PC-9 (cell line): ENCODE measurements at regions not wholly inside any gene's neighbourhood (a gene's known extent, or its start where the extent isn't known, plus 50 kb on each side); places are given as distances from the start of the nearest gene placed in this dataset.

Source experiments
- BruUV-seq: library from RNA; stranded (reverse); fragments of 400-500 nt; replicated peaks from 2 replicates; lab custom pipeline; 2021; lab: Mats Ljungman, UMichigan
- CTCF ChIA-PET: fragments of 300-600 bp; sonication (Branson Sonifier 250); formaldehyde crosslinking; loops from one replicate; lab custom pipeline; 2022; ENCODE audit warnings: antibody characterized with exemption; lab: Charles Lee
- POLR2A ChIA-PET: fragments of 300-600 bp; sonication (Branson Sonifier 250); formaldehyde crosslinking; loops from one replicate; lab custom pipeline; 2022; ENCODE audit warnings: antibody characterized with exemption; ENCODE audit not compliant: unreplicated experiment; lab: Charles Lee
- DNase-seq, 2 experiments: peaks; one replicate each; pipeline versions ENCODE4 v3.0.0 to v3.0.0-alpha.2; 2015 to 2022; ENCODE audit warnings: mixed read lengths in 1 of 2
- H2AFZ ChIP-seq: fragments of 200-600 bp; sonication (generic); 2 replicates; pipeline ENCODE4 v1.8.1; 2017; ENCODE audit warnings: antibody characterized with exemption
- H3F3A ChIP-seq: fragments of 200-600 bp; sonication (generic); 2 replicates; pipeline ENCODE4 v1.8.1; 2017; ENCODE audit warnings: antibody characterized with exemption, mild to moderate bottlenecking, low read depth; ENCODE audit not compliant: insufficient read depth
- H3K27ac ChIP-seq: fragments of 200-600 bp; sonication (generic); 2 replicates; pipeline ENCODE4 v1.6.1; 2016; ENCODE audit warnings: mixed run types
- H3K27me3 ChIP-seq: fragments of 200-600 bp; sonication (generic); 2 replicates; pipeline ENCODE4 v1.6.1; 2016; ENCODE audit warnings: low read depth, mixed run types; ENCODE audit not compliant: insufficient read depth
- H3K36me3 ChIP-seq: fragments of 200-600 bp; sonication (generic); 2 replicates; pipeline ENCODE4 v1.6.1; 2016; ENCODE audit warnings: low read depth, mixed run types
- H3K4me1 ChIP-seq: fragments of 200-600 bp; sonication (generic); replicated peaks from 2 replicates; pipeline ENCODE4 v1.6.1; 2016; ENCODE audit warnings: mixed run types; ENCODE audit not compliant: insufficient read depth
- H3K4me2 ChIP-seq: fragments of 200-600 bp; sonication (generic); 2 replicates; pipeline ENCODE4 v1.6.1; 2017; ENCODE audit warnings: mixed run types
- H3K4me3 ChIP-seq: fragments of 200-600 bp; sonication (generic); 2 replicates; pipeline ENCODE4 v1.6.1; 2016; ENCODE audit warnings: mixed run types
- H3K79me2 ChIP-seq: fragments of 200-600 bp; sonication (generic); 2 replicates; pipeline ENCODE4 v1.6.1; 2017; ENCODE audit warnings: low read depth, mixed run types
- H3K9me2 ChIP-seq: fragments of 200-600 bp; sonication (generic); 2 replicates; pipeline ENCODE4 v1.8.1; 2017; ENCODE audit warnings: mild to moderate bottlenecking; ENCODE audit not compliant: insufficient read depth
- H3K9me3 ChIP-seq: fragments of 200-600 bp; sonication (generic); 2 replicates; pipeline ENCODE4 v1.8.1; 2016; ENCODE audit warnings: low read depth; ENCODE audit not compliant: insufficient read depth
- H4K20me1 ChIP-seq: fragments of 200-600 bp; sonication (generic); 2 replicates; pipeline ENCODE4 v1.8.1; 2017; ENCODE audit not compliant: insufficient read depth
- EZH2 ChIP-seq: fragments of 200-600 bp; sonication (generic); IDR thresholded peaks from 2 replicates; pipeline ENCODE4 v1.8.0; 2017; ENCODE audit warnings: antibody characterized with exemption, low read depth
- intact Hi-C: fragments of 100-400 bp; cut with micrococcal nuclease; formaldehyde crosslinking; loops from one replicate; pipeline ENCODE4 v1.10.0; 2022; ENCODE audit not compliant: unreplicated experiment
- TF ChIP-seq, protein P1 (sequence below): fragments of 200-600 bp; sonication (generic); conservative IDR thresholded peaks from 2 replicates; pipeline ENCODE4 v1.6.1; 2017; ENCODE audit warnings: mixed run types, antibody characterized with exemption, mild to moderate bottlenecking, moderate library complexity

DNA sequence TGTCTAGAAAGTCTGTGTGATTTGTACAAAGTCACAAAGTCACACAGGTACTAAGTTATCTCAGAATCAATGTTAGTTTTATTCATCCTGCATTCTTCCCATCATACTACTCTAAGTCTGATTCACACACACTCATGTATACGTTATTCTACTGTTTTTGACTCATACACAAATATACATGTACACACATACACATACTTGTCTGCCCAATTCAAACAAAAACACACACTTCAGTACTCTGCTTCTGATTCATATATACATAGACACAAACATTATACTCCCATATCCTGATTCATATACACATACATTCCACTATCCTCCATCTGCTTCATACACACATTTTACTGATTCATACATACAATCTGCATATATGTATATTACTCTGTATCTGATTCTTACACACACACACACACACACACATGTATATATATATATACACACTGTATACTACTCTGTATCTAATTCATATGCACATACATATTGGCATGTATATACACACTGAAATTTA lies 69.3 kb downstream of the KLF12 start:
- no peak overlapping the region for H3K4me2 ChIP-seq
- no peaks in the 10 kb centered on the region for H3K27me3 ChIP-seq
- no peaks in the 10 kb centered on the region for H3F3A ChIP-seq
- BruUV-seq: no TSS peak
- H3K79me2 ChIP-seq: no peaks in the 10 kb centered on the region
- H4K20me1 ChIP-seq: no peaks in the 10 kb centered on the region
- POLR2A ChIA-PET: no interaction called here
- no peak overlapping the region for H3K27ac ChIP-seq
- H3K4me3 ChIP-seq: no peak overlapping the region
- intact Hi-C loops: no loop called here
- no peaks in the 10 kb centered on the region for H3K4me1 ChIP-seq
- no peak overlapping the region for H2AFZ ChIP-seq
- DNase-seq: no peak
- CTCF ChIA-PET: no interaction called here
- no peak for TF ChIP-seq EZH2
- H3K9me2 ChIP-seq: no peaks in the 10 kb centered on the region
- no peaks in the 10 kb centered on the region for H3K36me3 ChIP-seq
- H3K9me3 ChIP-seq: no peaks in the 10 kb centered on the region

DNA sequence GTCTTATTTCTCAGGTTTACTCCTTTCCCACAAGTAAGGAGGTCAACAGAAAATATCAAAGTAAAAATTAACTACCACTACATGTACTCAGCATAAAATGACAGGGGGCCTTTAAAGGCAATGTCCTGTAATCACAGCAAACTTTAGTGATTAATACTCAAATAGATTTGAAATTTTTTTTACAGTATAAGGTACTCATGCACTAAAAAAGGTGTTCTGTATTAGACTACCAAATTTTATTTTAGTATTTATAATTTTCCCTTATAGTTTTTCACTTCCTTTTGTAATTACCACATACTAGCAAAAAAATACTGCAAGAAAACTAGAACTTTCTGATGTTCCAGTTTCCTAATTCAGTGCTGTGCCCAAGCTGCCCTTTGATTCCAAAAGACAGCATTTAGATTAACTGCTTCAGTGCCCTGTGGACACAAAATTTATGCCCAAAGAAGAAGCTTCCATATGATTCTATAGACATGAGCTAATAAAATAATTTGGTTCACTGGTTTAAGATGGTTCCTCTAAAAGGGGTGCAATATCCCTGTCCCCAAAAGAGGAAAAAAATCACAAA lies 70.6 kb downstream of the KLF12 start:
- ChIA-PET POLR2A (no interaction called here), CTCF (no interaction called here)
- Histone ChIP-seq H3K27ac (no peak overlapping the region), H3K36me3 (no peaks in the 10 kb centered on the region), H3K79me2 (no peaks in the 10 kb centered on the region), H3K9me2 (no peaks in the 10 kb centered on the region), H2AFZ (no peak overlapping the region), H3F3A (no peaks in the 10 kb centered on the region), H3K9me3 (no peaks in the 10 kb centered on the region), H4K20me1 (no peaks in the 10 kb centered on the region), H3K4me2 (no peak overlapping the region), H3K27me3 (no peaks in the 10 kb centered on the region), H3K4me1 (no peaks in the 10 kb centered on the region), H3K4me3 (no peak overlapping the region)
- no peak for DNase-seq
- intact Hi-C loops: no loop called here
- no peak for TF ChIP-seq EZH2
- TF ChIP-seq, protein P1, sequence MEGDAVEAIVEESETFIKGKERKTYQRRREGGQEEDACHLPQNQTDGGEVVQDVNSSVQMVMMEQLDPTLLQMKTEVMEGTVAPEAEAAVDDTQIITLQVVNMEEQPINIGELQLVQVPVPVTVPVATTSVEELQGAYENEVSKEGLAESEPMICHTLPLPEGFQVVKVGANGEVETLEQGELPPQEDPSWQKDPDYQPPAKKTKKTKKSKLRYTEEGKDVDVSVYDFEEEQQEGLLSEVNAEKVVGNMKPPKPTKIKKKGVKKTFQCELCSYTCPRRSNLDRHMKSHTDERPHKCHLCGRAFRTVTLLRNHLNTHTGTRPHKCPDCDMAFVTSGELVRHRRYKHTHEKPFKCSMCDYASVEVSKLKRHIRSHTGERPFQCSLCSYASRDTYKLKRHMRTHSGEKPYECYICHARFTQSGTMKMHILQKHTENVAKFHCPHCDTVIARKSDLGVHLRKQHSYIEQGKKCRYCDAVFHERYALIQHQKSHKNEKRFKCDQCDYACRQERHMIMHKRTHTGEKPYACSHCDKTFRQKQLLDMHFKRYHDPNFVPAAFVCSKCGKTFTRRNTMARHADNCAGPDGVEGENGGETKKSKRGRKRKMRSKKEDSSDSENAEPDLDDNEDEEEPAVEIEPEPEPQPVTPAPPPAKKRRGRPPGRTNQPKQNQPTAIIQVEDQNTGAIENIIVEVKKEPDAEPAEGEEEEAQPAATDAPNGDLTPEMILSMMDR: no peak
- no TSS peak for BruUV-seq

- H3K27ac ChIP-seq: no peak overlapping the region
- no peak for DNase-seq
- ChIA-PET CTCF (no interaction called here), POLR2A (no interaction called here)
- intact Hi-C loops: no loop called here
- no peak for TF ChIP-seq EZH2
- TF ChIP-seq, protein P1: no peak
- H3K4me2 ChIP-seq: no peak overlapping the region
- BruUV-seq: no TSS peak
- no peaks in the 10 kb centered on the region for H3F3A ChIP-seq
- H3K4me3 ChIP-seq: no peak overlapping the region
- H3K27me3 ChIP-seq: no peaks in the 10 kb centered on the region
- H3K9me2 ChIP-seq: no peaks in the 10 kb centered on the region
- H3K36me3 ChIP-seq: no peaks in the 10 kb centered on the region
- H2AFZ ChIP-seq: no peak overlapping the region
- H3K79me2 ChIP-seq: no peaks in the 10 kb centered on the region
- H3K4me1 ChIP-seq: no peaks in the 10 kb centered on the region
- H3K9me3 ChIP-seq: no peaks in the 10 kb centered on the region
- no peaks in the 10 kb centered on the region for H4K20me1 ChIP-seq
Measured at GRCh38 chr13:74062933-74063332, 71.3 kb downstream of the KLF12 start.
